CD4-positive, alpha-beta memory T cell (primary cell): ENCODE measurements at regions not wholly inside any gene's neighbourhood (a gene's known extent, or its start where the extent isn't known, plus 50 kb on each side); places are given as distances from the start of the nearest gene placed in this dataset.

ENCODE experiments used
- CTCF ChIA-PET: fragments of 350-600 bp; sonication (Branson Sonifier 250); formaldehyde crosslinking; loops from one replicate; lab custom pipeline; 2021; ENCODE audit warnings: inconsistent platforms; ENCODE audit not compliant: partially characterized antibody; lab: Charles Lee
- POLR2A ChIA-PET: fragments of 350-600 bp; sonication (Branson Sonifier 250); formaldehyde crosslinking; loops from one replicate; lab custom pipeline; 2021; ENCODE audit not compliant: partially characterized antibody; lab: Charles Lee
- DNase-seq, 5 donors: peaks; one replicate each; pipeline versions ENCODE4 v3.0.0 to v3.0.0-alpha.2; 2020 to 2022; ENCODE audit warnings: mixed read lengths in 1 of 5
- H3K27ac ChIP-seq: one replicate; pipeline ENCODE4 v1.7.0; 2013; ENCODE audit warnings: low read depth, low read length
- H3K27me3 ChIP-seq: 2 replicates; pipeline ENCODE4 v1.7.0; 2013; ENCODE audit warnings: mild to moderate bottlenecking, low read length, moderate library complexity; ENCODE audit not compliant: insufficient read depth
- H3K36me3 ChIP-seq: 2 replicates; pipeline ENCODE4 v1.7.0; 2013; ENCODE audit warnings: mild to moderate bottlenecking, low read length, moderate library complexity; ENCODE audit not compliant: insufficient read depth
- H3K4me1 ChIP-seq: 2 replicates; pipeline ENCODE4 v1.7.0; 2013; ENCODE audit warnings: mild to moderate bottlenecking, low read length, moderate library complexity; ENCODE audit not compliant: insufficient read depth
- H3K4me3 ChIP-seq, 2 donors: one replicate each; pipeline ENCODE4 v1.7.0; 2013; ENCODE audit warnings: low read length in 2 of 2, mild to moderate bottlenecking in 1 of 2
- H3K9me3 ChIP-seq, 2 donors: one replicate each; pipeline ENCODE4 v1.7.0; 2013; ENCODE audit warnings: low read length in 2 of 2, control low read depth in 1 of 2; ENCODE audit not compliant: control insufficient read depth in 1 of 2
- H3K27ac Mint-ChIP-seq, 7 donors: one replicate each; pipeline ENCODE4 v1.8.0; 2020 to 2021; ENCODE audit warnings: mixed read lengths in 7 of 7, mild to moderate bottlenecking in 6 of 7, inconsistent platforms in 3 of 7, moderate library complexity in 3 of 7
- H3K27me3 Mint-ChIP-seq, 2 donors: one replicate each; pipeline ENCODE4 v1.8.0; 2020 to 2021; ENCODE audit warnings: mixed read lengths in 2 of 2
- H3K36me3 Mint-ChIP-seq, 2 donors: one replicate each; pipeline ENCODE4 v1.8.0; 2020 to 2021; ENCODE audit warnings: mixed read lengths in 2 of 2, inconsistent platforms in 1 of 2, mild to moderate bottlenecking in 1 of 2
- H3K4me1 Mint-ChIP-seq, 4 donors: one replicate each; pipeline ENCODE4 v1.8.0; 2020 to 2021; ENCODE audit warnings: mixed read lengths in 4 of 4, mild to moderate bottlenecking in 1 of 4
- H3K4me3 Mint-ChIP-seq, 8 donors: one replicate each; pipeline ENCODE4 v1.8.0; 2020 to 2021; ENCODE audit warnings: mixed read lengths in 8 of 8, mild to moderate bottlenecking in 7 of 8, moderate library complexity in 6 of 8, inconsistent platforms in 3 of 8
- H3K9me3 Mint-ChIP-seq, 8 donors: one replicate each; pipeline ENCODE4 v1.8.0; 2020 to 2021; ENCODE audit warnings: mixed read lengths in 8 of 8, mild to moderate bottlenecking in 5 of 8, inconsistent platforms in 3 of 8, moderate library complexity in 1 of 8
- intact Hi-C: fragments of 100-400 bp; cut with micrococcal nuclease; formaldehyde crosslinking; loops from one replicate; pipeline ENCODE4 v1.15.1; 2023

- Mint-ChIP-seq H3K27ac (no peak overlapping the region), H3K27me3 (no peaks in the 10 kb centered on the region), H3K9me3 (peaks cover 0 to 12% (median 3%) of the 10 kb centered on the region in 8 donors), H3K36me3 (no peaks in the 10 kb centered on the region), H3K4me3 (no peak overlapping the region), H3K4me1 (no peaks in the 10 kb centered on the region)
- DNase-seq, result no peak
- POLR2A ChIA-PET, result no interaction called here
- Histone ChIP-seq H3K27ac (no peak overlapping the region), H3K4me1 (no peaks in the 10 kb centered on the region), H3K9me3 (no peaks in the 10 kb centered on the region), H3K27me3 (no peaks in the 10 kb centered on the region), H3K36me3 (no peaks in the 10 kb centered on the region), H3K4me3 (no peak overlapping the region)
- intact Hi-C loops, result no loop called here
- CTCF ChIA-PET, result no interaction called here
These were observed 401.9 kb upstream of the PDE4D start for GRCh38 chr5:60295423-60295822.

- intact Hi-C loops, result no loop called here
- no peaks in the 10 kb centered on the region for H3K27me3 ChIP-seq
- no peak for DNase-seq
- no peak overlapping the region for H3K4me3 Mint-ChIP-seq
- POLR2A ChIA-PET, result no interaction called here
- H3K27ac ChIP-seq, result no peak overlapping the region
- H3K4me3 ChIP-seq, result no peak overlapping the region
- CTCF ChIA-PET, result no interaction called here
- no peaks in the 10 kb centered on the region for H3K4me1 ChIP-seq
- no peaks in the 10 kb centered on the region for H3K36me3 Mint-ChIP-seq
- H3K27me3 Mint-ChIP-seq, result no peaks in the 10 kb centered on the region
- H3K36me3 ChIP-seq, result no peaks in the 10 kb centered on the region
- no peaks in the 10 kb centered on the region for H3K9me3 ChIP-seq
- H3K4me1 Mint-ChIP-seq, result no peaks in the 10 kb centered on the region
- no peak overlapping the region for H3K27ac Mint-ChIP-seq
- peaks cover 0 to 12% (median 2%) of the 10 kb centered on the region in 8 donors for H3K9me3 Mint-ChIP-seq
These were observed 400.0 kb upstream of the PDE4D start for GRCh38 chr5:60293518-60293917.

DNA sequence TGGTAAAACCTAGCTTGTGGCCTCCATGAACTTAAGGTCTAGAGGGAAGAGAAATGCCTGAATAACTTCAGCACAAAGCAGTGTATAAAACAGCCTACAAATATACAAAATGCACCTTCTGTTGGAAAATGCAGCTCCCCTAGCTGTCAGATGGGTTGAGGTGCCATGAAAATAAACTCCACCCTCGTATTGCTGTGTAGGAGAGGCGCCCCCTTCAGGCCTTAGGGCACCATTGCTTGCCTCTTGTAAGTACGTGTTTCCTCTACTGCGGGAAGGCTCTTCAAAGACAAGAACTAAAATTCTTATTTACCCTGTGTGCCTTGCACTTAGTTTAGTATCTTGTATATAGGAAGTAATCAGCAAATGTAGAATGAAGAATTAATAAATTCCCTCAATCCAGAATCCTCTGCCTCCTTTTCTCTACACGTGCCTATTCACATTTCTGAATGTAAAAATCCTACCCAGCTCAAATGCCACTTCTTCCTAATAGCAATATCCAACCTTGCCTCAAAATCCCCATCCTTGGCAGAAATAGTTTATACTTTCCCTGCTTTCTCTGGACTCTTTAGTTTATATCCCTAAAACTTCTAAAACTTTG, 393.7 kb upstream of the PDE4D start:
- Histone ChIP-seq H3K4me1 (no peaks in the 10 kb centered on the region), H3K36me3 (no peaks in the 10 kb centered on the region), H3K27me3 (no peaks in the 10 kb centered on the region), H3K27ac (no peak overlapping the region), H3K9me3 (no peaks in the 10 kb centered on the region), H3K4me3 (no peak overlapping the region)
- no peak overlapping the region for H3K27ac Mint-ChIP-seq
- no peaks in the 10 kb centered on the region for H3K36me3 Mint-ChIP-seq
- ChIA-PET CTCF (no interaction called here), POLR2A (no interaction called here)
- no peaks in the 10 kb centered on the region for H3K27me3 Mint-ChIP-seq
- intact Hi-C loops, result no loop called here
- no peaks in the 10 kb centered on the region for H3K4me1 Mint-ChIP-seq
- peaks cover 0 to 5% (median 0%) of the 10 kb centered on the region in 8 donors for H3K9me3 Mint-ChIP-seq
- DNase-seq, result no peak
- no peak overlapping the region for H3K4me3 Mint-ChIP-seq

GRCh38 chr5:60285910-60286309, 392.4 kb upstream of the PDE4D start:
- Histone ChIP-seq H3K4me1 (no peaks in the 10 kb centered on the region), H3K27me3 (no peaks in the 10 kb centered on the region), H3K9me3 (no peaks in the 10 kb centered on the region), H3K4me3 (no peak overlapping the region), H3K36me3 (no peaks in the 10 kb centered on the region), H3K27ac (no peak overlapping the region)
- Mint-ChIP-seq H3K4me3 (no peak overlapping the region), H3K36me3 (no peaks in the 10 kb centered on the region), H3K27me3 (no peaks in the 10 kb centered on the region), H3K9me3 (peaks cover 0 to 5% (median 0%) of the 10 kb centered on the region in 8 donors), H3K27ac (no peak overlapping the region), H3K4me1 (no peaks in the 10 kb centered on the region)
- POLR2A ChIA-PET, result no interaction called here
- intact Hi-C loops, result no loop called here
- CTCF ChIA-PET, result no interaction called here
- DNase-seq, result no peak

DNA sequence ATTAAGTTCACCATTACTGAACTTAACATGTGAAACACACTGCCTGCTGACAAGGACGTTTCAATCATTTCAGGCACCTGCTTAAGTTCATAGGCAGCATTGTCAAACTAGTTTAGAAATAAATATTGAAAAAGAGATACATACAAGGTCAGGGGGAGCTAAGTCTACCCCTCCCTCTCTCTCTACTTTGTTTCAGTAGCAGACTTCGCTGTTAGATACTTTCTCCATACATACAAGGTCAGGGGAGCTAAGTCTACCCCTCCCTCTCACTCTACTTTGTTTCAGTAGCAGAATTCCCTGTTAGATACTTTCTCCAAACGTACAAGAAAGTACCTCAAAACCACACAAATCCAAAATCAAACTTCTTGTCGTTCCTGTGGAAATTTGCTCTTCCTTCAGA, 387.4 kb upstream of the PDE4D start:
- H3K36me3 ChIP-seq, result no peaks in the 10 kb centered on the region
- no peaks in the 10 kb centered on the region for H3K27me3 Mint-ChIP-seq
- H3K9me3 ChIP-seq, result no peaks in the 10 kb centered on the region
- no peak for DNase-seq
- no peaks in the 10 kb centered on the region for H3K4me1 ChIP-seq
- intact Hi-C loops, result no loop called here
- ChIA-PET POLR2A (no interaction called here), CTCF (no interaction called here)
- H3K4me3 Mint-ChIP-seq, result no peak overlapping the region
- H3K36me3 Mint-ChIP-seq, result no peaks in the 10 kb centered on the region
- H3K4me1 Mint-ChIP-seq, result no peaks in the 10 kb centered on the region
- H3K27me3 ChIP-seq, result no peaks in the 10 kb centered on the region
- peaks cover 0 to 5% (median under 1%) of the 10 kb centered on the region in 8 donors for H3K9me3 Mint-ChIP-seq
- no peak overlapping the region for H3K27ac ChIP-seq
- no peak overlapping the region for H3K4me3 ChIP-seq
- H3K27ac Mint-ChIP-seq, result no peak overlapping the region

GRCh38 chr5:60277941-60278340, 384.4 kb upstream of the PDE4D start:
- H3K27me3 Mint-ChIP-seq, result no peaks in the 10 kb centered on the region
- peaks cover 0 to 5% (median 3%) of the 10 kb centered on the region in 8 donors for H3K9me3 Mint-ChIP-seq
- DNase-seq, result no peak
- ChIA-PET CTCF (no interaction called here), POLR2A (no interaction called here)
- Histone ChIP-seq H3K4me1 (no peaks in the 10 kb centered on the region), H3K9me3 (no peaks in the 10 kb centered on the region), H3K27ac (no peak overlapping the region), H3K27me3 (no peaks in the 10 kb centered on the region), H3K36me3 (no peaks in the 10 kb centered on the region), H3K4me3 (no peak overlapping the region)
- intact Hi-C loops, result no loop called here
- H3K27ac Mint-ChIP-seq, result no peak overlapping the region
- no peaks in the 10 kb centered on the region for H3K4me1 Mint-ChIP-seq
- H3K4me3 Mint-ChIP-seq, result no peak overlapping the region
- no peaks in the 10 kb centered on the region for H3K36me3 Mint-ChIP-seq

GRCh38 chr5:60274747-60275146, 381.2 kb upstream of the PDE4D start:
- Histone ChIP-seq H3K27ac (no peak overlapping the region), H3K9me3 (no peaks in the 10 kb centered on the region), H3K4me3 (no peak overlapping the region), H3K27me3 (no peaks in the 10 kb centered on the region), H3K36me3 (no peaks in the 10 kb centered on the region), H3K4me1 (no peaks in the 10 kb centered on the region)
- ChIA-PET POLR2A (no interaction called here), CTCF (no interaction called here)
- DNase-seq, result no peak
- no peak overlapping the region for H3K27ac Mint-ChIP-seq
- H3K4me3 Mint-ChIP-seq, result no peak overlapping the region
- intact Hi-C loops, result no loop called here
- peaks cover 0 to 7% (median 4%) of the 10 kb centered on the region in 8 donors for H3K9me3 Mint-ChIP-seq
- H3K27me3 Mint-ChIP-seq, result no peaks in the 10 kb centered on the region
- H3K4me1 Mint-ChIP-seq, result no peaks in the 10 kb centered on the region
- H3K36me3 Mint-ChIP-seq, result no peaks in the 10 kb centered on the region

DNA sequence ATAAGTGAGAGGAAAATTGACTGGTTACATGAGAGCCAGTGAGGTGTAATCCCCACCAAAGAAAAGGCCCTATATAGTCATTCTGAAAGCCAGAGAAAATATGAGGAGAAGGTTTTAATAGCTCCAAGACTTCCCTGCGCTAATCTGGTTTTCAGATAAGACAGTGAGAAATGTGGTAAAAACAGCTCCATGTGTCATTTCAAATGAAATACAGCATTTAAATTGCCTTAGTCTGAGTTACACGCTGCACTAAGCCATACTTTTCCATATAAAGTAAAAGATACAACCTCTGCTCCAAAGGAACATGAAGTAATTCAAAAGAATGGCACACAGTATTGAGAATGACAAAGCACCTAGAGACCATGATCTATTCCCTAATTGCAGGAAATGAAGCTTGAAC, 378.0 kb upstream of the PDE4D start:
- Histone ChIP-seq H3K27ac (no peak overlapping the region), H3K36me3 (no peaks in the 10 kb centered on the region), H3K27me3 (no peaks in the 10 kb centered on the region), H3K4me1 (no peaks in the 10 kb centered on the region), H3K9me3 (no peaks in the 10 kb centered on the region), H3K4me3 (no peak overlapping the region)
- Mint-ChIP-seq H3K27me3 (no peaks in the 10 kb centered on the region), H3K4me3 (no peak overlapping the region), H3K27ac (no peak overlapping the region), H3K4me1 (no peaks in the 10 kb centered on the region), H3K9me3 (peaks cover 0 to 10% (median 2%) of the 10 kb centered on the region in 8 donors), H3K36me3 (no peaks in the 10 kb centered on the region)
- CTCF ChIA-PET, result no interaction called here
- intact Hi-C loops, result no loop called here
- DNase-seq, result no peak
- POLR2A ChIA-PET, result no interaction called here
